ENCODE measurements at regions not wholly inside any gene's neighbourhood (a gene's known extent, or its start where the extent isn't known, plus 50 kb on each side); places are given as distances from the start of the nearest gene placed in this dataset.

DNA sequence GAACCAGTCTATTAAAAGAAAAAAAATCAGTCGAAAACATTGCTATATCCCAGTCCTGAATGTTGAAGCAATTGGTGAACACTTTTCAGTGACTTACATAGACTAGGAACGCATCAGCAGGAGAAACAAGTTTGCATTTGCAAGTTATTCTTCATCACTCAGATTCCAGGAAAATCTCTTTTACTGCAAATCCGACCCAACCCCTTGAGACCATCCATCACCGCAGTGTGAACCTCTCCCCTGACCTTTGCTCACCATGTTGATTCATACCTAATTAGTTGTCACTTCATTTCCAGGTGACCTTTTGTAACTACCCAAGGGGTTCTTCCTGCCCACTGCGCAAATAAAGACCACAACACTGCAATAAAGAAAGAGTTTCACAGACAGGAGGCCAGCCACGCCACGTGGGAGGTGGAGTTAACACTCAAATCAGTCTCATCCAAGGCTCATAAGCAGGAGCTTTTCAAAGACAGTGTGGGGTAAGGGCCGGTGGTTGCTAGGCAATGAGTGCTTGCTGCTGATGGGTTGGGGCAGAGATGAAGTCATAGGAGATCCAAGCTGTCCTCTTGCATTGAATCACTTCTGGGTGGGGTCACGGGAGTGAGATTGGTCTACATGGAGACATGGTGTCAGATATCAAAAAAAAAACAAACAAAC is 241.3 kb upstream of the TMEM132C start:
- TF ChIP-seq, protein P1, sequence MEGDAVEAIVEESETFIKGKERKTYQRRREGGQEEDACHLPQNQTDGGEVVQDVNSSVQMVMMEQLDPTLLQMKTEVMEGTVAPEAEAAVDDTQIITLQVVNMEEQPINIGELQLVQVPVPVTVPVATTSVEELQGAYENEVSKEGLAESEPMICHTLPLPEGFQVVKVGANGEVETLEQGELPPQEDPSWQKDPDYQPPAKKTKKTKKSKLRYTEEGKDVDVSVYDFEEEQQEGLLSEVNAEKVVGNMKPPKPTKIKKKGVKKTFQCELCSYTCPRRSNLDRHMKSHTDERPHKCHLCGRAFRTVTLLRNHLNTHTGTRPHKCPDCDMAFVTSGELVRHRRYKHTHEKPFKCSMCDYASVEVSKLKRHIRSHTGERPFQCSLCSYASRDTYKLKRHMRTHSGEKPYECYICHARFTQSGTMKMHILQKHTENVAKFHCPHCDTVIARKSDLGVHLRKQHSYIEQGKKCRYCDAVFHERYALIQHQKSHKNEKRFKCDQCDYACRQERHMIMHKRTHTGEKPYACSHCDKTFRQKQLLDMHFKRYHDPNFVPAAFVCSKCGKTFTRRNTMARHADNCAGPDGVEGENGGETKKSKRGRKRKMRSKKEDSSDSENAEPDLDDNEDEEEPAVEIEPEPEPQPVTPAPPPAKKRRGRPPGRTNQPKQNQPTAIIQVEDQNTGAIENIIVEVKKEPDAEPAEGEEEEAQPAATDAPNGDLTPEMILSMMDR (IDR thresholded peaks at IDR 0.05), result no peak
- no peak for TF ChIP-seq POLR2A (IDR thresholded peaks at IDR 0.05)

Data from heart left ventricle (tissue), 13 donors.